GM21529 (cell line): ENCODE measurements at regions not wholly inside any gene's neighbourhood (a gene's known extent, or its start where the extent isn't known, plus 50 kb on each side); places are given as distances from the start of the nearest gene placed in this dataset.

ENCODE experiments used
- ATAC-seq: cut with Tn5 transposase; IDR thresholded peaks from one replicate; pipeline ENCODE4 v1.9.1; 2021; ENCODE audit not compliant: unreplicated experiment

DNA sequence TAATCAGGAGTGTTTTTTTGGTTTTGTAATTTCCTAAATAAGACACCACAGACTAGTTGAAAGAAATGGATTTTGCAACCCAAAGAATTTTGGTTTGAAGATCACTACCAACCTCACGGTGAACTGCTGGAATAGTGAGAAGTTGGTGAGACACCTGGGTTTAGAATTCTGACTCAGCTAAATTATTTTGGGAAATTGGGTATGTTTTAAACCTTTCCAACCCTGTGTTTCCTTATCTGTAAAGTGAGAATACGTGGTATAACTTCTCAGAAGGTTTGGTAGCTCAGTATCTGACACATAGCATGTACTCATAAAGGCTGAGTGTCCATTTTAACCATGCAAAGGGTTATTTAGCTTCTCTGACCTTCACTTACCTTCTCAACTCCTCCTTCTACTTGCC lies 261.9 kb downstream of the FOXA2 start:
- ATAC-seq: no peak

DNA sequence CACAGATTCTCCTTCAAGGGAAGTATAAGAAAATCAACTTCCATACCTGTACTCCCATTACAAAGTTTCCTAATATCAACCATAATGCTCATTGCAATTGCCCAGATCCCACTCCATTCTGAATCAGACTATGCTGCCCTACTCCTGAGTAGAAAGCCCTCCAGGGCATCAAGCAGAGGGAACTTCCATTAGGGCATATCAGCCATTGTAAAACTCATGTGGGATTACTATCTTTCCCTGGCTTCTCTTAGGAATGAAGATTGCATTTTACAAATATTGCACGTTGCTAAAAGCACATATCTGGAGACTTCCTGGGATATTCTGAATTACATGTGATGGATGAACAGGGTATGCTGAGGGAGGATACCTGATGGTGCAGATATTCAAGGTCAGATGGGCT lies 263.2 kb downstream of the FOXA2 start:
- no peak for ATAC-seq

DNA sequence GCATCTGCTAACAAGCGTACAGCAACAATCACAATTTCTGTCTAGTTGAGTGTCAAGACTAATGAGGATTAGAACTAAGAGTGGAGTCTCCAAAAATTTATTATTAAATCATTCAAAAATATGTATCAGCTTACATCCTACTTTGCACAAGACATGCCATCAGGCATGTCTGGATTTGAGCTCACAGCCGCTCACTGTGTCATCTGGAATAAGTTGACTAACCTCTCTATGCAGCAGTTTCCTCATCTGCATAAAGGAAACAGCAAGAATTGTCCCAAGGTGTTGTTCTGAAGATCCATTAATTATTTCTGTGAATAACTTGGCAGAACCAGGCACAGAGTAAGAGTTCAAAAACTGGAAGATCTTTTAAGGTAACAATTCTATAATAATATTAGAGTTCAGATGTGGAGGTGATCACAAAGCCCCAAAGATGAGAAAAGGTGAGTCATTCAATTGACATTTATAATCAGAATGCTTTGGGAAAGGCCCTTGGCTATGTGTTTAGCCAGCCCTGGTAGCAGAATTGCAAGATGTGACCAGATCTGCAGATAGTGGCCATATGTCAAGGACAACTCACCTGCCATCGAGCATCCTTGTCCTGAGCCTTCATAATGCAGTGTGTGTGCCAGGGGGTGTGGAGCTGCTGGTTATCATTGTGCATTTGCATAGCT lies 264.0 kb downstream of the FOXA2 start:
- no peak for ATAC-seq

DNA sequence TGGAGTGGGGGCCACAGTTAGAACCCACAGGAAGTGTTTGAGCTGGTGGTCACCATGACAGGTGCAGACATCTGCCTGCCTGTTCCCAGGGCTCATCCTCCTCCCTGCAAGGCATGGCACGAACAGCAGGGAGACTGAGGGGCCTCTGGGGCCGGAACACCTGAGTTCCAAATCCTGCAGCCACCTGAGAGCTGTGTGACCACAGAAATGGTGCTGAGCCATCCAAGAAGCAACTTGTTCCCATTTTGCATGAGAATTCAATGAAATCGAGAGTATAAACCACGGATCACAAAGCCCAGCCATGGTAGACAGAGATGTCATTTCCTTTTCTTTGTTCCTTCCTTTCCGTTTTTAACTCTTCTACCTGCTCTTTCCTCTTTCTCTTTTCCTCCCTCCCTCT lies 268.6 kb downstream of the FOXA2 start:
- ATAC-seq: no peak

DNA sequence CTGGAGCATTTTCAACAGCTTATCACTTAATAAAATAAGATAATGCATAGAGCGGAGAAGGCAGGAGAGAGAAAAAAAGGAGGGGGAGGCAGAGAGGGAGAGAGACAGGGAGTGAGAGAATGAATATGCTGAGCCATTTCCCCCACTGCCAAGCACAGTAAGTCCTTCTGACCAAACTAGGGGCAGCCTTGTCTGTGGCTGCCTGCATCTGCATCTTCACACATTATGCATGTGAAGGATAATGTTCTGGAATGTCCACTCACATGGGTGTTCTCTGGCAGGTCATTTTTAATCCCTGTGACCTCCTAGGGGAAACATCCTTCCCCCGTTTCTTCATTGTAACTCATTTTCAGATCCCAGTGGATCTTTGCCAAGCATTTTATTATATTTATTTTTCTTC lies 269.3 kb downstream of the FOXA2 start:
- no peak for ATAC-seq

DNA sequence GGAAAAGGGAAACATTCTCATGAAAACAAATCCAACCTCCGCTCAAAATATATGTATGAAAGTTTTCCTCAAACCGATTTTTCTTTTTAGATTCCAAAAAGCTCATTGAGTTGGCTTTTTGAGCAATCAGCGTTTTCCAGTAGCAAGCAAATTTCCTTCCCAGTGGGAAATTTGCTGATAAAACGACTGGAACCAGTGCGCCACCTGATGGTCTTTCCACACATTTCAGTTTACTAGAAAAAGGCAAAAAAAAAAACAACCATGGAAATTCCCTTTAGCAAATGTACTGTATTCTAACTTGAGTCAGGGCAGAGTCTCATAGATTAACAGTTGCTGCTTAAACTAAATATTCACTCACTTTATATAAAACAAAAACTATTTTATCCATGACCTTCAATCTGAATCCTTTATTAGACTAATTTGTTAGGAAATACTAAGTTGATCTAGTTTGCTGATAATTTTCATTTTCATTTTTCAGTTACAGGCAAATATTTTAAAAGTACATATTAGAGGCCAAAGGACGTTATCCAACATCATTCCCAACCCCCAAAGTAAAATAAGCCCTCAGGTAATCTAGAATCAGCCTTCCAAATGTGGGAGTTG lies 271.5 kb downstream of the FOXA2 start:
- ATAC-seq: no peak

DNA sequence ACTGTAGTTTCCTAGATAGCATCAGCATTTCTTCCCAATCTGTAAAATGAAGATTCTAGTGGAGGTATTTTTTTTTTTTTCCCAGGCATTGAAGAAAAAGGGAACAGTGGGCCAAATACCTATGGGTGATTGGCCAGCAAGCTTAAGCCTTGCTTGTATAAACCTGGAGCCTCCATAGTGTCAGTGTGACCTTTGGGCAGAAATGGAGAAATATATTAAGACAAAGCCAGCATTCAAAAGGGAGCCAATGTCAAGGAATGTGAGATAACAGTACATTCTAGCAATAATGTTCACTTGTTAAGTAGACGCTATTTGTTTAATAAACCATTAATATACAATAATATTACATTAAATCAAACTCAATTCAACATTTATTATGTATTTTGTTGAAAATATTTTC lies 275.4 kb downstream of the FOXA2 start:
- ATAC-seq: no peak

DNA sequence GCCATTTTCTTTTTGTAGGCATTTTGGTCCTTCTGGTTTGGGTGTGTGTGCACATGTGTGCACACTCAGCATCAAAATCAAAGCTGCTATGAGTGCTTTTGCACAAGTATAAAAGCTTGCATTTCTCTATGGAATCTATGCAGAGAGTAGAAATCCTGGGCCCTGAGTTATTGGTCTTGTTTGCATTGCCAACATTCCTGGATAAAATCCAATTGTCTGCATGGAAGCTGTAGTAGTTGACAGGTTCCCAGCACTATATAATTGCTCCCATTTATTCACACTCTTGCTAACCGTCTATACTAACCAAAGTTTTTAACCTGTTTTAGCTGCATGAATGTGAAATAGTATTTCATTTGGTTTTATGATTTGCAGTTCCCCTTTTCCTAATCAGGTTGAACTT lies 277.0 kb downstream of the FOXA2 start:
- ATAC-seq: no peak

DNA sequence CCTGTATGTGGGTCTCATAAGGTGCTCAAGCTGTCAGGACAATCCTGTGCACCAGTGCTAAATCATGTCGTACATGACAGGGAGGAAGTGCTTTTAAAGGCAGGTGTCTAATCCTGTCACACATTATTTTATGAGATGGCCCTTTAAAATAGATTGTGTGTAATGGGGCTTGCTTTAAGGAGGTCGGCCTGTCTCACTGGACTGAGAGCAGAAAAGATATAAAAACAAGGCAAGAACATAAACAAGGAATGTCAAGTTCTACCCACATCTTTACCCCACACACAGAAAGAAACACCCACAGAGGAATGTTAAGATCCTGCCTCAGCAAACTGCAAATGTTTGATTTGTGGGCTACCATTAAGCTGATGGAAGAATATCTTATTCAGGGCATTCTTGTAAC lies 279.0 kb downstream of the FOXA2 start:
- ATAC-seq: no peak

DNA sequence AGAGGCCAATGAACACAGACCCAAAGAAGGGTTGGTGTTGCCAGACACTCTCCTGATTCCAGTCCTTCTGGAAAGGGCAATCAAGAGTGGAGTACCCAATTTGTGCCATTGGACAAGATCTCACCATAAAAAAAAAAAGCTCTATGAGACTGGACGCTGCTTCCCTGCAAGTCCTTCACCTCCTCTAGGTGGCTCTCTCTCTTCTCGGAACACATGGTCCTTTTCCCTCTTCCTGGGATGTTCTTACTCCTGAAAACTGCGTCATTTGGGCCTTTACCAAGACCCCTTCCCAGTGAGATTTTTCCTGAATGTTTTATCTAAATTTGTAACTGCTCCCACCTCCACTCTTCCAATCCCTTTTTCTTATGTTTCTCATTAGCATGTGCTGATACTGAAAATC lies 280.8 kb downstream of the FOXA2 start:
- no peak for ATAC-seq

DNA sequence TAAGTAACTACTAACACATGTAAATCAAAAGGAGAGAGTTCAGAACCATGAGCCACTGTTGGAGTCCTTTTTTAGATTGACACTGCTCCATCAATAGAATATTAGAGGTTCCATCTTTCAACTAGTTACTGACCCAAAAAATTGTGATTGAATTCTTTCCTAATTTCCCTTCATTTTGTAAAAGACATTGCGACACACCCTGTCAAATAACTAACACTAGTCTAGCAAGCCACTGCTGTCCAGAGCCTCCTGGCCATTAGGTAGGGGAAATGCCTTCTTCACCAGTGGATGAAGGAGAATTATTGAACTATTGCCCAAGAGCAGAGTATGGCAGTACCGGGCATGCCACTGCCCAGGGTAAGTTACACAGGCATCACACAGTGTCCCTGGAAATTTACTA lies 282.3 kb downstream of the FOXA2 start:
- no peak for ATAC-seq

DNA sequence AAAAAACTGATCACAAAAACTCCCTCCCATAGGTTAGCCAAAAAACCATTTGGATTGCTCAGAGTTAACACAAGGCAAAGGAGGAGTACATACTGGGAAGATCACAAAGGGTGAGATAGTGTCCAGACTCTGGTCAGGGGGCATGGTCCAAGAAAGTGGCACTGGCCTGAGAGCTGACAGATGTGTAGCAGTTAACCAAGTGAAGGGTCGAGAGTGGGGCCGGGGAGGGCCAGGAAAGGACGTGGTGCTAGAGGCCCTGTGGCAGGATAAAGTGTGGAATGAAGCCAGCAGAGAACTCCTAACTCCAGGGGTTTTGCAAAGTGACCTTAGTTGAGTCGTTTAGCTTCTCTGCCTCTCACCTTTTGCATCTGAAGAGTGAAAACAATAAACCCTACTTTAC lies 290.5 kb downstream of the FOXA2 start:
- ATAC-seq: no peak

DNA sequence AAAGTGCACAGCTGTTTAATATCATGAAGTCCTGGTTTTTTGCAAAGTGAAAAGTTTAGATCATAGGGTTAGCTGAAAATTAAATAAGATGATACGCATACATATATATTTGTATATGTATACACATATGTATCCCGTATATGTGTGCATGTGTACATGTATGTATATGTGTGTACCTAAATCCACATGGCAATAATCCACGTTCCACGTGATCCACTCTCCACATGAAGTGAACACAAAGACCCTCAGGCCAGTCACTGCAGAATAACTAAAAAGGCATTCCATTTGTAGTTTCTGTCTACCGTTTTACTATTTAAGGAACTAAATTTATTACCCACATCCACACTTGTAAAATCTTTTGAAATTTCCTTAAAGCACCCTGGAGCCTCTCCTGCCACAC lies 294.9 kb downstream of the FOXA2 start:
- no peak for ATAC-seq

DNA sequence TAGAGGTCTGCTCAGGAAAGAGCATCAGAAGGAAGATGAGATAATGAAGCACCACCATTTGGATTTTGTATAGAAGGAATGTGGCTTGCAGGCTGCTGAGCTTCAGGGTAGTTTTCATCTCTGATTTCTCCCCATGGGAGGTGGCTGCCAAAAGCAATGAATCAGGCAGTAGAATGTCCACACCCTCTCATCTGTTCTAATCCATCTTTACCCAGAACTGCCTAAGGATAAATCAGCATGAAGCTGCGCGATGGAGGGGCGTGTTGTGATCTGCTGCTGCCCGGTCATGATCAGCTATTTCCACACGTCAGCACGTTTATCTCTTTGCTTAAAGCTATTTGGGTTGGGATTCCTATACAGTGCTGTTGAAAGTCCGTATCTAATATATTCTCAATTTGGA lies 295.4 kb downstream of the FOXA2 start:
- no peak for ATAC-seq

DNA sequence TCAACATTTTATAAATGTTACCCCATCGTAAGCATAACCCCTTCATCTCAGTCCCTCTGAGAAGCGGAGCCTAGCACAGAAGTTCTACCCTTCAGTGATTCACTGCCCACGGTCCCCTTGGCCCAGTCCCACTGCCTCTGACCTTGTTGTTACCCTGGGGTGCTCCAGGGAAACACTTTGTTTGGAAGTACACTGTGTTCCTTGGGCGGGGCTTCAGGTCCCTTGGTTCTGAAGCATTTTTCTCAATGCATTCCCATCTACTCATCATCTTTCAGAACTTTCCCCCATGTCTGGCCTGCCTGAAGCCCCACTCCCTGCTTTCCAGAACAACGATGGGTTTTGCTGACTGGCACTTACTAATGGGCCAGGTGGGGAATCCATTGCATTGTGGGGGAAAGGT lies 296.2 kb downstream of the FOXA2 start:
- ATAC-seq: no peak

DNA sequence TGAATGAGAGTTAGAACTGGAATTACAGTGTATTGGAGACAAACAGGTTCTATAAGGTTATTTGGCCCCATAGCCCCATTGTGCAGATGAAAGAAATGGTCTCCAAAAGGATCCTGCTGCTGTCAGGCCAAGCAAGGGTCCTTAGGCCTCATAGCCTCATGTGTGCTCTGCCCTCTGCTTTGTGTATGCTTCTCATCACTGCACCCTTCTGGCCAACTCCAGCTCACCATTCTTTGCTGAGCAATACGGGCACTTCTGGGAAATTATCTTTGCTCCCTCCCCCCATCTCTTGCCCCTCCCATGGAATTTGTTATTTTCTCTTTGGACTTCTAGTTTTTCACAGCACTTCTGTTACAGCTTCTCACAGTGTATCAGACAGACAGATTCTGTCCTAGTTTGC lies 298.8 kb downstream of the FOXA2 start:
- ATAC-seq: no peak

DNA sequence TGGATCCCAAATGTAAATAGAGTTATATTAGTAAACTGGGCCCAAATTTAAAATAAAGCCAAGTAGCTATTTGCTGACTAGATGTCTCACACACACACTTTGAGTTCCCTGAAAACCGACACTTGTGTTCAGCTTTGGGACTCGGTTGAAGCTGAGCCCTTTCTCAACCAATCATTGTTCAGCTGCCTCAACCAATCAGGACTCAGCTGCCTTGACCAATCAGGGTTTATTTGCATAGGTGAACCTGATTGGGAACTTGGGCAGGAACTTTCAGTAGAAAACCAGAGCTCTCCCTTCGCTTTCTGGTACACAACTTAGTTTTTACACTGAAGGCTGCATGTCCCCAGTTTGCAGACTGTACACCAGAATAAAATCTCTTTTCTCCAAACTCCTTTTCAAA lies 301.7 kb downstream of the FOXA2 start:
- ATAC-seq: no peak

DNA sequence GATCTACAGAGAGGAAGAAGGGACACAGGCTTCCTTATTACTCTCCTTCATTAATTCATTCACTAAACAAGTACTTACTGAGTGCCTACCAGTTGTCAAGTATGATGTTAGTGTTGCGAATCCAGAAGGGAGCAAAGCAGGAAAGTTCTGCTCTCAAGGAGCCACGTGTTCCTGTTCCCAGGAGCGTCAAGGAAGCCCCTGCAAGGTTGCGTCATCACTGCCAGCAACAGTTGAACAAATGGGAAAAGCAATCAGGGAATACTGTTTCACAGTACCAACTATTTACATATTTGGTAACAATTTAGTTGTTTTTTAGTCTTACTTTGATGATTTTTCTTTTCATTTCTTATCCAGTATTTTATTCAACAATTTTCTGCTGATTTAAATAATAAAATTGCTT lies 310.0 kb downstream of the FOXA2 start:
- no peak for ATAC-seq

DNA sequence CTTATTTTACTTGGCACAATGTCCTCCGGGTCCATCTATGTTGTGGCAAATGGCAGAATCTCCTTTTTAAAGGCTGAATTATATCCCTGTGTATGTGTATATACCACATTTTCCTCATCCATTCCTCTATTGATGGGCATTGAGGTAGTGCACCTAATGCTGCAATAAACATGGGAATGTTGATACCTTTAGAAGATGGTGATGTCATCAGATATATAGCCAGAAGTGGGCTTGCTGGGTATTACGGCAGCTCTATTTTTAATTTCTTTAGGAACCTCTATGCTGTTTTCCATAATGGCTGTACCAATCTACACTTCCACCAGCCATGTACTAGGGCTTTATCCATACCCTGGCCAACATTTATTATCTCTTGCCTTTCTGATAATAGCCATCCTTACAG lies 315.7 kb downstream of the FOXA2 start:
- no peak for ATAC-seq

DNA sequence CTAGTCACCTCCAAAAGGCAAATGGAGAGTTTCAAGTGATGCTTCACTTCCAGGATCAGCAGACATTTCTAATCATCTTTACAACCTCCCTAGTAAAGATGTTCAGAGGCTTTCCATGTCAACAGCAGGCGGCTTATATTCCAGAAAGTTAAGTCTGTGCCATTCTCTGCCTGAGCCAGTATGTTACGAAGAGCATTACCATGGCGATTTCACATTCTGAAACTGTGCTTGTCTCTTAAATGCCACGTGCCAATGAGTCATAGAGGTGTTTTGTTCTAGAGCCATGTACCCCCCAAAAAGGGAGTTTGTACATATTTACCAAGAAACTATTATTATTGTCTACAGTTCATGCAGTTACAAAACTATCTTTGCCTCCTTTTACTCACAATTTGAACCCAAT lies 319.5 kb downstream of the FOXA2 start:
- ATAC-seq: no peak

DNA sequence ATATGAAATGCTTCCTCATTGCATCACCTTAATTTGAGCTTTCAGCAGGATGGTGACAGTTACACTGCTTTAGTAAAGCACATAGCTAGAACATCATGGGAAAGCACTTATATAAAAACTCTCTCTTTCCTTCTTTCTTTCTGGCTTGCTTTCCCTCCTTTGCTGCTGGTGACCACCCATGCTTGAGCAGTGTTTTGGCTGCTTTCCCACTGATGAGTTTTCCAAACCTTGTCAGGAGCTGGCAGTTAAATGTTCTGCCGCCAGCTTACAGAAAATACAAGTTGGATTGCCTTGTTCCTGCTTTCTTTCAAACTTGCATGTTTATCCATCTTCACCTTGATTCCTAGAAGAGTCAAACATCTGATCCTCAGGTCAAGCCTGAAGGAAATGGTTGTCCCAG lies 323.9 kb downstream of the FOXA2 start:
- no peak for ATAC-seq

DNA sequence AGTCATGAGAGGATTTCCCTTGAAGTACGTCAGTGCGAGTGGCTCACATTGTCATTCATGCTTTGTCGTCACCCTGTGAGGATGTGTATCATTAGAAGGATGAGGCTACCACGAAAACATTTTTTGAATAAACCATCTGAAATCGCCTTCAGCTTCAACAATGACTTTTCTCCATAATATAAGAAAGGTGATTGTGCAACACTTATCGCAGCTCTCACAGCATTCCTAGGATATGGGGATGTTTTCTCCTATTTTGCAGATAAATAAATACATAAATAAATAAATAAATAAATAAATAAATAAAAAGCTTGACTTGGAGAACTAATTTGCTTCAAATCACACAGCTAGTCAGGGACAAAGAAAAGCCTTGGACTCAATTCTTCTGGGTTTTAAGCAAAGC lies 326.5 kb downstream of the FOXA2 start:
- no peak for ATAC-seq

DNA sequence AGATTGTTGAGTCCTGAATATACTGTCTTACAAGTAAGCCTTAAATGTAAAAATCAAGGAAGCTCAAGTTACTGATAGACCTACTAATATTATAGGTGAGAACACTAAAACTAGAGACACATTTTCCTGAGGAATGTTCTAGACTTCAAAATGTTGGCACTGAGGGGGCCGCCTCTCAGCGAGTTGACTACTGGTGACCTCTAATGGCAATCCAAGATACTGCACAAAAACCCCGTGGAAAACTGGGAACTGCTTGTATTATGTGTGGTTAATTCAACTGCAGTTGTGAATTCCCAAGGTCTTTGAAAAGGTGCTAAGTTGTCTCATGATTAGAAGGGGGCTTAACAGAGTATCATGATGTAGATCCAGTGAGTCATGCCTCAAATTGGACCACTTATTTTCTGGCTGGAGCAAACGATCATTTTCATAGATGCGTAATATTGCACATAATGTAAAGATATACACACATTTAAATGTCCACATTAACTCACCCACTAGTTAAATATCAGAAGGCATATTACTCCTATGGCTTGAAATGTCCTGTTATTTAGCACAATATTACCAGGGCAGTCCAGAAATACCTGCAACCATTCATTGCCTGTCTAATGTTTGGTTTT lies 336.2 kb downstream of the FOXA2 start:
- no peak for ATAC-seq
